Spinal cord (tissue), 9 donors: ENCODE measurements at regions not wholly inside any gene's neighbourhood (a gene's known extent, or its start where the extent isn't known, plus 50 kb on each side); places are given as distances from the start of the nearest gene placed in this dataset.

Experiments
- DNase-seq, 6 donors: peaks; one replicate each; pipeline versions ENCODE4 v3.0.0 to v3.0.0-alpha.2; 2013 to 2015; ENCODE audit warnings: low spot score in 6 of 6, low read depth in 4 of 6
- H3K27ac ChIP-seq: one replicate; pipeline ENCODE4 v1.5.1; 2013; ENCODE audit warnings: low read depth, low read length, control low read depth
- H3K27me3 ChIP-seq: one replicate; pipeline ENCODE4 v1.6.1; 2013; ENCODE audit warnings: low read length; ENCODE audit not compliant: control insufficient read depth, insufficient read depth
- H3K36me3 ChIP-seq: one replicate; pipeline ENCODE4 v1.6.1; 2013; ENCODE audit warnings: low read length; ENCODE audit not compliant: control insufficient read depth, insufficient read depth
- H3K4me1 ChIP-seq: one replicate; pipeline ENCODE4 v1.6.1; 2013; ENCODE audit warnings: low read length; ENCODE audit not compliant: control insufficient read depth, insufficient read depth
- H3K4me3 ChIP-seq: one replicate; pipeline ENCODE4 v1.5.1; 2013; ENCODE audit warnings: low read depth, low read length, control low read depth
- H3K9me3 ChIP-seq: one replicate; pipeline ENCODE4 v1.6.1; 2013; ENCODE audit warnings: low read length; ENCODE audit not compliant: control insufficient read depth, insufficient read depth
- WGBS: methylation state at CpG from one replicate; pipeline ENCODE4 v1.1.5; 2013; ENCODE audit warnings: missing lambda C conversion rate; ENCODE audit not compliant: insufficient coverage; 5-methylcytosine and 5-hydroxymethylcytosine counted together
- donor health status: healthy.

DNA sequence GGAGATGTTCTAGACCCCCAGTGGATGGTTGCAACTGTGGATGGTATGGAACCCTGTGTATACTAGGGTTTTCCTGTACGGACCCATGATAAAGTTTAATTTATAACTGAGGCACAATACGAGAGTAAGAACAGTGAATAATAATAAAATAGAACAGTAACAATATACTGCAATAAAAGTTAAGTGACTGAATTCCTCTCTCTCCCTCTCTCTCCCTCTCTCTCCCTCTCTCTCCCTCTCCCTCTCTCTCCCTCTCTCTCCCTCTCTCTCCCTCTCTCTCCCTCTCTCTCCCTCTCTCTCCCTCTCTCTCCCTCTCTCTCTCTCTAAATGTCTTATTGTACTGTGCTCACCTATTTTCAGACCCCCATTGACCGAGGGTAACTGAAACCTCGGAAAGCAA lies 291.0 kb downstream of the IRF8 start:
- H3K9me3 ChIP-seq: no peaks in the 10 kb centered on the region
- H3K4me3 ChIP-seq: no peak overlapping the region
- WGBS: no CpG with 5 or more reads among the region's 4 CpGs
- H3K27ac ChIP-seq: no peak overlapping the region
- peaks cover 3% of the 10 kb centered on the region for H3K4me1 ChIP-seq
- no peaks in the 10 kb centered on the region for H3K36me3 ChIP-seq
- no peak for DNase-seq
- H3K27me3 ChIP-seq: peaks cover 27% of the 10 kb centered on the region

DNA sequence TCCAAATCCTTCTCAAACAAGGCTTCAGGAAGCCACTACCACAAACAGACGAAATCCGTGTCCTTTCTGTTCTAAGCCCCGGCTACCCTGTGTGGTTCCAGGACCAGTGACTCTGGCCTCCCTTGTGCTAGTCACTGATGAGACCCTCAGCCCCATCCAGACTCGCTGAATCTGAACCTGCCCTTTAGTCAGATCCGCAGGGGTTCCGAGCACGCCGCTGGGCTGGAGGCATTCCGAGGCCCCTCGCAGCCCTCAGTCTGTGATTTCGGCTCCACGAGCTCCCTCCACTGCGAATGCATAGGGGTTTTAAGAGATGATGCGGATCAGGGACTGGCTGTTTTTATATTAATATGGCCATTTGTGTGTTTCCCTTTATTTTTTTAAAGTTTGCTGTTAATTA lies 292.7 kb downstream of the IRF8 start:
- DNase-seq: no peak
- 61% methylated on average over 4 of the region's 14 CpGs for WGBS
- Histone ChIP-seq H3K4me1 (peaks cover 3% of the 10 kb centered on the region), H3K9me3 (no peaks in the 10 kb centered on the region), H3K36me3 (no peaks in the 10 kb centered on the region), H3K27me3 (peaks cover 39% of the 10 kb centered on the region), H3K27ac (no peak overlapping the region), H3K4me3 (no peak overlapping the region)

DNA sequence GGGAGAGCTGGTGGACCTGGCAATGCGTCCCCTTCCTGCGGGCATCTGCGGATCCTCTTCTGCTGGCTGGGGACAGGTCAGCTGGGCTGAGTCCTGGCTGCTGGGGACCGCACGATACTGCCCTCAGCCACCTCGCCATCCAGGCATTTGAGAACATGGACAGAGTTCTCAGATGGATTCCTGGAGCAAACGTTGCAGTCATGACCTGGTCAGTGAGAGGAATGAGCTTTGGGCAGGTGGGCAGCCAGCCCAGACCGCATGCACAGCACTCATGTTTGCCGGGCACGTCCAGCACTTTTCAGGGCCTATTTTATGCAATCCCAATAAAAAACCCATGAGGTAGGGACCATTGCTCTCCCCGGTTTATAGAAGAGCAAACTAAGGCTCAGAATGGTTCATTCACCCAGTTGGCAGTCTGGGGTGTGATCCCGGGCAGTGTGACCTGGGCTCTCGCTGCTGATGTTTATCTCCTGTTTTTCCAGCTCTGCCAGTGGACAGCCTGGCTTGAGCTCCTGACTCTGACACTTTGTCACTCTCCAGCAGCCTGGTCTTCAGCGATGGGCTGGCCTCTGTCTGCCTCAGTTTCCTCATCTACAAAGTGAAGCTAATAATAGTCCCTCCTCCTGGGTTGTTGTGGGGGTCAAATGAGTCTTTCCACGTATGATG lies 294.7 kb downstream of the IRF8 start:
- H3K27me3 ChIP-seq: peaks cover 59% of the 10 kb centered on the region
- no peak for DNase-seq
- no peak overlapping the region for H3K27ac ChIP-seq
- H3K36me3 ChIP-seq: no peaks in the 10 kb centered on the region
- no peak overlapping the region for H3K4me3 ChIP-seq
- H3K4me1 ChIP-seq: peaks cover 11% of the 10 kb centered on the region
- H3K9me3 ChIP-seq: no peaks in the 10 kb centered on the region
- 82% methylated on average over 9 of the region's 15 CpGs for WGBS

DNA sequence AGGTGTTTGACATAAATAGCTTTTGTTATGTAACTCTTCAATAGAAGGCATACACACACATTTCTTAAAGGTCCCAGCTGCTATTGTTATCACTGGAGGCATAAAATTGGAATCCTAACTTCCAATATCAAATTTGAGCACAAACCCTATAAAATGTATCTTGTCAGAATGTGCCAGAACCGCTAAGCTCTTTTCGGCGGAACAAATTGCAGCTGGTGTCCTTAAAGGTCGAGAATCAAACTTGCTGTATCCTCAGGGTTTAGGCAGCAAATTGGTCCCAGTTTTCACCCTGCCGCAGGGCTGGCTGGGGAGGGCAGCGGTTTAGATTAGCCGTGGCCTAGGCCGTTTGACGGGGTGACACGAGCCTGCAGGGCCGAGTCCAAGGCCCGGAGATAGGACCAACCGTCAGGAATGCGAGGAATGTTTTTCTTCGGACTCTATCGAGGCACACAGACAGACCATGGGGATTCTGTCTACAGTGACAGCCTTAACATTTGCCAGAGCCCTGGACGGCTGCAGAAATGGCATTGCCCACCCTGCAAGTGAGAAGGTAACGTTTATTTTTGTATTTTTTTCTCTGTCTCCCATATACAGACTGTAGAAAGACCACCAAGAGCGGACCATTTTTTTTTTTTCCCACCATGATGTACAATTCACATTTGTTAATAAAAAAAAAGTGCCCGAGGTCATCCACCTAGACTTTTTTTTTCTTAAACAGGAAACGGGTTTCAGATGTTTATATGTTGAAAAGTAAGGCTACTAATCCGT lies 297.1 kb downstream of the IRF8 start:
- Histone ChIP-seq H3K4me1 (peaks cover 19% of the 10 kb centered on the region), H3K4me3 (no peak overlapping the region), H3K9me3 (no peaks in the 10 kb centered on the region), H3K27me3 (peaks cover 78% of the 10 kb centered on the region), H3K27ac (no peak overlapping the region), H3K36me3 (no peaks in the 10 kb centered on the region)
- 47% methylated on average over 16 of the region's 22 CpGs for whole genome bisulfite sequencing
- no peak for DNase-seq

DNA sequence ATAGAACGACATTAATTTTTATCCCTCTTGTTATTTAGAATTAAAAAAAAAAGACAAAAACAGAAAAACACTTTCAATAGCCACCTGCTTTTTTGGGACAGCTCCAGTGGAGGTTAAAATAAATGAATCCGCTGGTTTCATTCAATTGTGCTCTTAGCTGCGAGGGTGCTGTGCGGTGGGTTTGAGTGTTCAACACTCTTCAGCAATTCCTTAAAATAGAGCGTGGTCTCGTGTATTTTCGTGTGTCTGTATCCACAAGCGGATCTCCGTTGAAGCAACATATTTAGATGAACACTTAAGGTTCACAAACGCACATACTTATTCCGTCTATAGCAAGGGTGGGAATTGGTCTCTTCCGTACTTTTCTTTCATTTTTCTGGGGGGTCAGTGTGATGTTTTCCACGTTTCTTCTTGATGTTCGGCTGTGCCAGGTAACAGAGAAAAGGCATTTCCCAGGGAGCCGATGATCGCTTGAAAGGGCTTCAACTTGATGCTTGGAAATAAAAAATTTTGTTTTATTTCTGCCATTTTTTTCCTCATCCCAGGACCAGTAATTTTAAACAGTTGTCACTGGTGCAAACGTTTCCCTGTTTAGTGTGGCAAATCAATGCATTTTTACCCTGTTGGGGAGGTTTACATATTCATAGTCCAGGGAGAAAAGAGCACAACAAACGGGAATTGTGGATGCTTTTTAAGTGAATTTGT lies 297.9 kb downstream of the IRF8 start:
- Histone ChIP-seq H3K27ac (no peak overlapping the region), H3K36me3 (no peaks in the 10 kb centered on the region), H3K4me3 (no peak overlapping the region), H3K9me3 (no peaks in the 10 kb centered on the region), H3K4me1 (peaks cover 19% of the 10 kb centered on the region), H3K27me3 (peaks cover 80% of the 10 kb centered on the region)
- WGBS: 88% methylated on average over 12 of the region's 18 CpGs
- DNase-seq: no peak

DNA sequence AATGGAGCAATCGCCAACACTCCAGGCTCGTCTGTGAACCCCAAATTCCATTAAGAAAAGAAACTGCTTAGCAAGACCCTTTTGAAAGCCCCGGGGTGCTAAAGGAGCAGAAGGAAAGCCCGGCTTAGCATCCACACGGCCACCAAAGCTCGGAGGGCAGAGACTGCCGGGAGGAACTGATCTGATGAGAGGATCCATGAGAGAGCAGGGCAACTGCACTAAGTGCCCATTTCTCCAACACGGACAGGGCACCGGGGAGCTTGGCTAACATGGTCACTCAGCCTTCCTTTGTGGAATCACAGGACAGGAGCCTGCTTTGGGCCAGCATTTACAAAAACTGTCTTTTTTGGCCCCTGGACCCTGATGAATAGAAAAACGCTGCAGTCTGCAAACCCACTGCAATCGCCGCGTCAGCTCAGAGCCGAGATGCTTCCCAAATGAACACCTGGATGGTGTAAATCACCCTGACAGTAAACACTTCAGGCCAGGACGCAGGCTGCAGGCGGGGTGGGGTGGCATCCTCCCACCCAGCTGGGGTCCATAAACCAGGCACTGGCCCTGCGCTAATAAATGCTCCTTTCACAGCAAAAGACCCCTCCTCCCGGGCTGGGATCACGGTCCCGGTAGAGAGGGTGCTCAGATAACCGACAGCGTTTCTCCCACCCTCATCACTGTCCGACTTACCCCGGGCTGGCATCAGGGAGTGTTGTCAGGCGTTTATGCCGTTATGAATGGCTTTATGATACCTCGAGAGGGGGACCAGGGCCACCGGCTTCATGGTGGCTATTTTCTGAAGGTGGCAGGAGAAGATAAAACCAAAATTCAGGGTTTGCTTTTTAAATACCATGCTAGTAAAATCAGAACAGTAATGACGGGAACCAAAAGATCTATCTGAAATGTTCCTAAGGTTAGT lies 299.5 kb downstream of the IRF8 start:
- no peaks in the 10 kb centered on the region for H3K36me3 ChIP-seq
- H3K4me3 ChIP-seq: no peak overlapping the region
- 14% methylated on average over 19 of the region's 29 CpGs for WGBS
- H3K27me3 ChIP-seq: peaks cover 76% of the 10 kb centered on the region
- DNase-seq: peak in 4 of 6 donors; percentile 26 to 72 (median 36)
- H3K4me1 ChIP-seq: peaks cover 19% of the 10 kb centered on the region
- no peaks in the 10 kb centered on the region for H3K9me3 ChIP-seq
- no peak overlapping the region for H3K27ac ChIP-seq

DNA sequence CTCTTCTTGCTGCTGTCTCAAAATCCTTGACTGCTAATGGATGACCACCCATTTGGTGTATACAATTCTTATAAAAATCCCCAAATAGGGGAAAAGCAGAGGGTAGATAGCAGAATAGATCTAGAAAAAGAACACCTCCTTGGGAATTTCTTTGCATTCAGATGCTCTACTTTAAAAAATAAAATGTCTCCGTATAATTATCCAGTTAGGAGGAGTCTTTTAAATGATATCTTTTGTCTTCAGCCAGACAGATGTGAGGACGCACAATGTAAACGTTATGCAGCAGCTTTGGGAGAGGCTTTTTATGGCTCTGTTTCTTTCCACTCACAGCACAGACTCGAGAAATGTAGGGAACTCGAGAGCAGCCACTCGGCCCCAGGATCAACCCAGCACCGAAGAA lies 300.2 kb downstream of the IRF8 start:
- H3K36me3 ChIP-seq: no peaks in the 10 kb centered on the region
- no peak overlapping the region for H3K27ac ChIP-seq
- no peaks in the 10 kb centered on the region for H3K9me3 ChIP-seq
- peak in 1 of 6 donors; percentile 51 for DNase-seq
- peaks cover 70% of the 10 kb centered on the region for H3K27me3 ChIP-seq
- 0% methylated on average over 1 of the region's 7 CpGs for WGBS
- H3K4me1 ChIP-seq: peaks cover 19% of the 10 kb centered on the region
- H3K4me3 ChIP-seq: no peak overlapping the region

DNA sequence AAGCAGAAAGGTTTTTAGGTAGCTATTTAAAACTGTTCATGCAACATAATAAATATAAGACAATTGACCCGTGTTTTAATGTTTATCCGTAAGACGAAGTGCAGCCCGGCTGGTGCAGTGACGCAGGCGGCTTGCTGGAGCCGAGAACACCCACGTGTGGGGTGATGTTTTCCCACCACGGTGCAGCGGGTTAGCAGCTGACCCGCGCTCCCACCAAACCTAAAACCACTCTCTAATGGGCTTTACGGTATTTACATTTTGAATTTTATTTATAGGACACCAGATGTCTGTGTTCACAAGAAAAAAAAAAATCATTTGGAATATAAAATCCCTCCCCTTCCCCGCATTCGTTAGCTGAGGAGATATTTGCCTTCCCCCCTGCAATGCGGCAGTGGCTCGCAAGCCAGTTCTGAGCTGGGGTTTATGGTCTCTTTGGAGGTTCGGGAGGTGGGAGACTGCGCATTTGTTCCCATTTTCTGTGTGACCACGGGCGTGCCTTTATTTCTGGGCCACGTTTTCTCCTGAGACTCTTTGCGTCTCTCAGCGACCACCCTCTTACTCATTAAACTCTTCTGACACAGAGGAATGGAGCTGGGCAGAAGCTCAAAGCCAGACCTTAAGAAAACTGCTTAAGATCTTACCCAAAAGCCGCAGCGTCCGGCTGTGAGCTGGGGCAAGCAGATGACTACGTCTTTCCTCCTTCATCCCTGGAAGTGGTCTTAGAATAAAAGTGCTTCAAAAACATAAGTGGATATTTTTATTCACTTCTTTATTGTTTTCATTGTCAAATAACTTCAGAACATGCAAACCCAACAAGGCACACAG lies 301.1 kb downstream of the IRF8 start:
- WGBS: 29% methylated on average over 10 of the region's 28 CpGs
- no peaks in the 10 kb centered on the region for H3K9me3 ChIP-seq
- H3K36me3 ChIP-seq: no peaks in the 10 kb centered on the region
- DNase-seq: peak in 1 of 6 donors; percentile 32
- H3K4me1 ChIP-seq: peaks cover 15% of the 10 kb centered on the region
- H3K27me3 ChIP-seq: peaks cover 65% of the 10 kb centered on the region
- no peak overlapping the region for H3K27ac ChIP-seq
- no peak overlapping the region for H3K4me3 ChIP-seq
